ENCODE measurements at regions not wholly inside any gene's neighbourhood (a gene's known extent, or its start where the extent isn't known, plus 50 kb on each side); places are given as distances from the start of the nearest gene placed in this dataset.

- H2AFZ ChIP-seq (ENCODE audit: low read depth, low read length) = no peak overlapping the region
- TF ChIP-seq POLR2AphosphoS5 (IDR thresholded peaks at IDR 0.05) (no peak), EP300 (conservative IDR thresholded peaks at IDR 0.05; ENCODE audit: poor library complexity, severe bottlenecking) (no peak), RAD21 (conservative IDR thresholded peaks at IDR 0.05) (no peak), TAF1 (IDR thresholded peaks at IDR 0.05; ENCODE audit: low read depth) (no peak), CTCF (IDR thresholded peaks at IDR 0.05; ENCODE audit: poor library complexity, severe bottlenecking) (no peak), SMC3 (conservative IDR thresholded peaks at IDR 0.05; ENCODE audit: poor library complexity) (no peak), REST (IDR thresholded peaks at IDR 0.05; ENCODE audit: borderline replicate concordance) (no peak), MXI1 (conservative IDR thresholded peaks at IDR 0.05; ENCODE audit: poor library complexity, severe bottlenecking) (no peak), EZH2 (IDR thresholded peaks at IDR 0.05; ENCODE audit: borderline replicate concordance, insufficient read depth, low read length, poor library complexity, severe bottlenecking) (no peak)
- no peaks in the 10 kb centered on the region for H3F3A ChIP-seq (ENCODE audit: insufficient read depth, low read length, poor library complexity, severe bottlenecking)
- no peak overlapping the region for H3K4me2 ChIP-seq (ENCODE audit: low read length)
- no peak overlapping the region for H3K9ac ChIP-seq (ENCODE audit: low read length)
- H3K9me3 ChIP-seq (ENCODE audit: low read length) = peaks cover 3% of the 10 kb centered on the region
- no peaks in the 10 kb centered on the region for H3K27me3 ChIP-seq (ENCODE audit: insufficient read depth, low read depth, low read length)
- H3K27ac ChIP-seq (ENCODE audit: low read length) = no peak overlapping the region
- no peaks in the 10 kb centered on the region for H4K20me1 ChIP-seq (ENCODE audit: insufficient read depth)
- H3K79me2 ChIP-seq (replicated peaks; ENCODE audit: insufficient read depth, low read length) = no peaks in the 10 kb centered on the region
- no peak overlapping the region for H3K4me3 ChIP-seq (ENCODE audit: low read length)
- no peaks in the 10 kb centered on the region for H3K36me3 ChIP-seq (ENCODE audit: insufficient read depth, low read length)
- H3K9me2 ChIP-seq (ENCODE audit: insufficient read depth, low read length) = no peaks in the 10 kb centered on the region
Observed at GRCh38 chr1:222416001-222416791, 131.7 kb downstream of the HHIPL2 start.

DNA sequence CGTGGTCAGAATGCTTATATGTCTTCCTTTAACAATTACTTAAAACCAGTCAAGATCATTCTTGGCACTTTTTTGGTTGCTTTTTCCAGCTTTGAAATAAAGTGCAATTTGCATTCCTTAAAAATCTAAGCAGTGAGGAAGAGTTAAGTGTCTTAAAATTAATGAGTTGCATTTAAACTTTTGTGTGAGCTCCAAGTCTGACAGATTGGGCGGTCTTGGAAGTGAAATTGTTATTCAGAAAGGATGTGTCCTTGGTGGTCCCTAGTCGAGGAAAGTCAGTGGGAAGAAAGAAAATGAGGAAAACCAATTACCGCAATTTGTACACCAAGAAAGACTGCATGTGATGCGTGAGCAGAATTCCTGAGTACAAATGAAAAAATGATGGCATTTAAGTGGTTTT, 132.5 kb downstream of the HHIPL2 start:
- Histone ChIP-seq H3K9ac (ENCODE audit: low read length) (no peak overlapping the region), H3K9me3 (ENCODE audit: low read length) (peaks cover 3% of the 10 kb centered on the region), H4K20me1 (ENCODE audit: insufficient read depth) (no peaks in the 10 kb centered on the region), H3F3A (ENCODE audit: insufficient read depth, low read length, poor library complexity, severe bottlenecking) (no peaks in the 10 kb centered on the region), H3K4me3 (ENCODE audit: low read length) (no peak overlapping the region), H3K79me2 (replicated peaks; ENCODE audit: insufficient read depth, low read length) (no peaks in the 10 kb centered on the region), H3K36me3 (ENCODE audit: insufficient read depth, low read length) (no peaks in the 10 kb centered on the region), H3K9me2 (ENCODE audit: insufficient read depth, low read length) (no peaks in the 10 kb centered on the region), H3K27me3 (ENCODE audit: insufficient read depth, low read depth, low read length) (no peaks in the 10 kb centered on the region), H3K27ac (ENCODE audit: low read length) (no peak overlapping the region), H3K4me2 (ENCODE audit: low read length) (no peak overlapping the region), H2AFZ (ENCODE audit: low read depth, low read length) (no peak overlapping the region)
- TF ChIP-seq POLR2AphosphoS5 (IDR thresholded peaks at IDR 0.05) (no peak), SMC3 (conservative IDR thresholded peaks at IDR 0.05; ENCODE audit: poor library complexity) (no peak), CTCF (IDR thresholded peaks at IDR 0.05; ENCODE audit: poor library complexity, severe bottlenecking) (no peak), EP300 (conservative IDR thresholded peaks at IDR 0.05; ENCODE audit: poor library complexity, severe bottlenecking) (no peak), MXI1 (conservative IDR thresholded peaks at IDR 0.05; ENCODE audit: poor library complexity, severe bottlenecking) (no peak), REST (IDR thresholded peaks at IDR 0.05; ENCODE audit: borderline replicate concordance) (no peak), EZH2 (IDR thresholded peaks at IDR 0.05; ENCODE audit: borderline replicate concordance, insufficient read depth, low read length, poor library complexity, severe bottlenecking) (no peak), TAF1 (IDR thresholded peaks at IDR 0.05; ENCODE audit: low read depth) (no peak)

Data from neural cell (in vitro differentiated cells).